ENCODE measurements at regions not wholly inside any gene's neighbourhood (a gene's known extent, or its start where the extent isn't known, plus 50 kb on each side); places are given as distances from the start of the nearest gene placed in this dataset.
"Not testable (repeated sequence)": the region's sequence is repeated elsewhere in the genome, so short reads cannot be mapped to it uniquely, and the experiment has no call there.

DNA sequence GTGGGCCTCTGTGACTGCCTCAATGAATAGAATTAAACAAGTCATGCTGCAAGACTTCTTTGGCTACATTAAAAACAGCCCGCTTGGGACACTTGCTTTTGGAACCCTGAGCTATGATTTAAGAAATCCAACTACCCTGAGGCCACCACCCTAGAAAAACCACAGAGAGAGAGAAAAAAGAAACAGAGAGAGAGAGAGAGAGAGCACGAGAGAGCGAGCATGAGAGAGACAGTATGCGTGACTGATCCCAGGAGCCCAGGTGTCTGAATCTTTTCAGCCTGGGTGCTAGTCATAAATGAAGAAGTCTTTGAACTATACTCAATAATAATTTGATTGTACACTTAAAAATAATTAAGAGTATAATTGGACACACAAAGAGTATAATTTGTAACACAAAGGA lies 123.1 kb upstream of the FREM1 start:
- intact Hi-C loops (cut with micrococcal nuclease), result no loop called here

DNA sequence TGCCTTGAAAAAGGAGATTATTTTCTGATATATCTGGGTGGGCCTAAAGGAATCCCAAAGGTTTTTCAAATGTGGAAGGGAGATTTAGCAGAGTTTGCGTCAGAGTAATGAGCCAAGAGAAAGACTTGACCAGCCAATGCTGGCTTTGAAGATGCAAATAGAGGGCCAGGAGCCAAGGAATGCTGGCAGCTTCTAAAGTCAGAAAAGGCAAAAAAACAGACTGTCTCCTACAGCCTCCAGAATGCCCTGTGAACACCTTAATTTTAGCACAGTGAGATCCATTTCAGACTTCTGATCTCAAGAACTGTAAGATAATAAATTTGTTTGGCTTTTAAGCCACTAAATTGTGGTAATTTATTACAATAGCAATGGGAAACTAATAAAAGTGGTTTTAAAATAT lies 122.6 kb upstream of the FREM1 start:
- intact Hi-C loops (cut with micrococcal nuclease), result no loop called here

- intact Hi-C loops (cut with micrococcal nuclease), result no loop called here
Measured at GRCh38 chr9:15021146-15021545, 110.9 kb upstream of the FREM1 start.

GRCh38 chr9:15018096-15018637 lies 107.9 kb upstream of the FREM1 start:
- intact Hi-C loops (cut with micrococcal nuclease), result loop anchor here (5.0 kb wide), 1 partner anchor 126 kb away; no protein-coding TSS in a partner anchor

- intact Hi-C loops (cut with micrococcal nuclease), result no loop called here
Measured at GRCh38 chr9:15010581-15010980, 100.4 kb upstream of the FREM1 start.

DNA sequence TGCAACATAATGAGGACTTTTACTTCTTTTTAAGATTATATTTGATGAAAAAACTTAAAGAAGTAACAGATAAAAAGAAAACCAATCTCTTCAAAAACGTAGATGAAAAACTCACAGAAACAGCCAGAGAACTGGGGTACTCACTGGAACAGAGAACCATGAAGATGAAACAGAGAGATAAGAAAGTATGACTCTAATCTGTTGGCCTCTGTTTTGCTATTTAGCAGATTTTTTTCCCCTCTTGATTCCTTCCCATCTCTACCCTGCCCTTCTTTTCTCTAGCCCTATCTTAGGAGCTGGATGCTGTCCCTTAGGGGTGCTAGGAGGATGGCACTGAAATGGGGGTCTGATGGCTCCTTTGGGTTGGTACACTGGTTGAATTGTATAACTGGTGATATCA lies 97.5 kb upstream of the FREM1 start:
- intact Hi-C loops (cut with micrococcal nuclease), result no loop called here

DNA sequence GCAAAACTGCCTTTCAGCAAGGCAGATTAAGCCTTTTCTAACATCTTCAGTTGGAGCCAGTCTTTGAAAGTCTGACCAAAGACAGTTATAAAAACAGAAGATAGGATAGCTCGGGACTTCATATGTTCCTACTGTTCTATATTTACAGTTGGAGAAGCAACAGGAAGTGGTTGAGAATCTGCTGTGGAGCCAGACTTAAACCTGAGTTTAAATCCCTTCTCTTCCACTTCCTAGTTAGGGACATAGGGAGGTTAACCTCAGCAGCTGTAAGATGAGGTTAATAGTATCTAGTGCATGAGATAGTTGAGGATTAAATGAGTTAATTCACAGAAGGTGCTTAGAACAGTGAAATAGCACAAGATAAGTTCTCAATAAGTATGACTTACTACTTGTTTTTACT lies 84.5 kb upstream of the FREM1 start:
- intact Hi-C loops (cut with micrococcal nuclease), result loop anchor here (2.0 to 10.0 kb wide), 8 partner anchors 143 to 670 kb away; partner anchors contain the start of genes CCDC171, PSIP1 and SNAPC3

- intact Hi-C loops (cut with micrococcal nuclease), result loop anchor here (2.0 to 10.0 kb wide), 9 partner anchors 143 to 669 kb away; partner anchors contain the start of genes CCDC171, PSIP1, SNAPC3 and ZDHHC21
Measured at GRCh38 chr9:14993901-14994554, 83.8 kb upstream of the FREM1 start.

GRCh38 chr9:14993061-14993800 lies 83.0 kb upstream of the FREM1 start:
- intact Hi-C loops (cut with micrococcal nuclease), result loop anchor here (2.0 to 10.0 kb wide), 7 partner anchors 144 to 668 kb away; partner anchors contain the start of genes PSIP1, SNAPC3 and ZDHHC21

DNA sequence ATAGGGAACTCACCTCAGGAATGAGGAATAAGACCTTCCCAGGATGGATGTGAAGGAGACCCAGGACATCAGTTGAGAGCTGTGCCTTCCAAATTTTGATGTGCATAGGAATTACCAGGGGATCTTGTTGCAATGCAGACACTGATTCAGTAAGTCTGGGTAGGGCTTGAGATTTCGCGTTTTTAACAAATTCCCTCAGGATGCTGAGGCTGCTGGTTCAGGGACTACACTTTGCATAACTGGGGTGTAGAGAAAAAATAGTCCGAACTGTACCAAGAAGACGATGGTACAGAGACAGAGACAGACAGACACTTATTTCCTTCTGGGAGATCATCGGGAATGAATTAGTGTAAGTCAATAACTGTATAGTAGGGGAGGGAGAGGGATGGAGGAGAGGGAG lies 82.3 kb upstream of the FREM1 start:
- intact Hi-C loops (cut with micrococcal nuclease), result loop anchor here (1.0 to 10.0 kb wide), 8 partner anchors 33 to 668 kb away; partner anchors contain the start of genes PSIP1, SNAPC3 and ZDHHC21

GRCh38 chr9:14992081-14992480 lies 81.9 kb upstream of the FREM1 start:
- intact Hi-C loops (cut with micrococcal nuclease), result loop anchor here (1.0 to 10.0 kb wide), 8 partner anchors 33 to 667 kb away; partner anchors contain the start of genes PSIP1, SNAPC3 and ZDHHC21

- intact Hi-C loops (cut with micrococcal nuclease), result loop anchor here (5.0 to 10.0 kb wide), 6 partner anchors 147 to 666 kb away; partner anchors contain the start of genes PSIP1 and SNAPC3
Measured at GRCh38 chr9:14990647-14991046, 80.4 kb upstream of the FREM1 start.

DNA sequence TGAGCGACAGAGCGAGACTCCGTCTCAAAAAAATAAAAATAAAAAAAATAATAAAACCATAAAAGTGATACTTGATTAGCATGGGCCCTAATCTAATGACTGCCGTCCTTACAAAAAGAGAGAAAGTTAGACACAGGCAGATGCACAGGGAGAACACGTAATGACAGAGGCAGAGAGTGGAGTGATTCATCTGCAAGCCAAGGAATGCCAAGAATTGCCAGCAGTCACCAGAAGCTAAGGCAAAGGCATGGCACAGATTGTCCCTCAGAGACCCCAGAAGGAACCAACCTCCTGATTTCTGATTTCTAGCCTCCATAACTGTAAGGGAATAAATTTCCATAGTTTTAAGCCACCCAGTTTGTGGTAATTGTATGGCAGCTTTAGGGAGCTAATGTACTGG lies 79.6 kb upstream of the FREM1 start:
- intact Hi-C loops (cut with micrococcal nuclease), result loop anchor here (5.0 to 10.0 kb wide), 6 partner anchors 147 to 665 kb away; partner anchors contain the start of genes PSIP1 and SNAPC3

DNA sequence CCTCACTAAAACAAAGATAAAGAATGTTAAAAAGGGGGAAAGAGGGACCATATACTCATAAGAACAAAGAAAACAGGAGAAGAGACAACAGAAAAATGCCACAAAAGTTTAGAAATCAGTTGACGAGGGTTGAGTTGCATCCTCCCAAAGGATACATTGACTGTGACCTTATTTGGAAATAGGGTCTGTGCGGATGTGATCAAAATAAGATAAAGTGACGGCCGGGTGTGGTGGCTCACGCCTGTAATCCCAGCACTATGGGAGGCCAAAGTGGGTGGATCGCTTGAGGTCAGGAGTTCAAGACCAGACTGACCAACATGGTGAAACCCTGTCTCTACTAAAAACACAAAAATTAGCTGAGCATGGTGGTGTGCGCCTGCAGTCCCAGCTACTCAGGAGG lies 79.1 kb upstream of the FREM1 start:
- intact Hi-C loops (cut with micrococcal nuclease), result not testable (repeated sequence)

GRCh38 chr9:14987858-14988257 lies 77.6 kb upstream of the FREM1 start:
- intact Hi-C loops (cut with micrococcal nuclease), result no loop called here

DNA sequence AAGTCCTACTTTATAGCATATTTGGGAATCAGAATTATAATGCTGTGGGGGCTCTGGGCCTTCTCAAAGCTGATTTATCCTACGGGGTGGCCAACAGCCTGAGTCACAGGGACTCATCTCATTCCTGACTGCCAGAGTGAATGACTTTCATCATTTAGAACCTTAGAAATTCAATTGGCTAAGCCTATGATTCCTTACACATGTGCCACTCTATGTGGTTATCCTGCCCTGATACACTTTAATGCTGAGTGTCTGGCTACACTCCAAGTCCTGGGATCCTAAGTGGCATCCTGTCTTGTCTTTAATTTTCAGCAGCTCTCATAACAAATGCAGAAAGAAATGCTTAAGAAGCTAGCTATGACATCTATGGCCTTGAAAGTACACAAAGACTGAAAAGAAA lies 75.2 kb upstream of the FREM1 start:
- intact Hi-C loops (cut with micrococcal nuclease), result no loop called here

DNA sequence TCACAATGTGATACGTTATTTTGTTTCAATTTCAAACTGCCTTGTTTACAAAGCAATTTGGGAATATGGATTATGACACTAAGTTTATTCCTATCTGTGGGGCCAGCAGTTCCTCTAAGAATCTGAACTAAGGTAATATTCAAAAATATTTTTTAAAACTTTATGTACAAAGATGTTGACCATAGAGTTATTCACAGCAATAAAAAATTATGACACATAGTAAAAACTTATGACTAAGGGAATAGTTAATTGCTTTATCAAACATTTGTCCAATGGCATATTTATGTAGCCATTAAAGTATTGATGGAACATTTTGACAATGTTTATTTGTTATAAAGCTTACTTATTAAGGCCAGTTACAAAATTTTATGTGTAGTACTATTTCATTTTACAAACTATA lies 73.4 kb upstream of the FREM1 start:
- intact Hi-C loops (cut with micrococcal nuclease), result no loop called here

GRCh38 chr9:14981291-14981950 lies 71.2 kb upstream of the FREM1 start:
- intact Hi-C loops (cut with micrococcal nuclease), result no loop called here

DNA sequence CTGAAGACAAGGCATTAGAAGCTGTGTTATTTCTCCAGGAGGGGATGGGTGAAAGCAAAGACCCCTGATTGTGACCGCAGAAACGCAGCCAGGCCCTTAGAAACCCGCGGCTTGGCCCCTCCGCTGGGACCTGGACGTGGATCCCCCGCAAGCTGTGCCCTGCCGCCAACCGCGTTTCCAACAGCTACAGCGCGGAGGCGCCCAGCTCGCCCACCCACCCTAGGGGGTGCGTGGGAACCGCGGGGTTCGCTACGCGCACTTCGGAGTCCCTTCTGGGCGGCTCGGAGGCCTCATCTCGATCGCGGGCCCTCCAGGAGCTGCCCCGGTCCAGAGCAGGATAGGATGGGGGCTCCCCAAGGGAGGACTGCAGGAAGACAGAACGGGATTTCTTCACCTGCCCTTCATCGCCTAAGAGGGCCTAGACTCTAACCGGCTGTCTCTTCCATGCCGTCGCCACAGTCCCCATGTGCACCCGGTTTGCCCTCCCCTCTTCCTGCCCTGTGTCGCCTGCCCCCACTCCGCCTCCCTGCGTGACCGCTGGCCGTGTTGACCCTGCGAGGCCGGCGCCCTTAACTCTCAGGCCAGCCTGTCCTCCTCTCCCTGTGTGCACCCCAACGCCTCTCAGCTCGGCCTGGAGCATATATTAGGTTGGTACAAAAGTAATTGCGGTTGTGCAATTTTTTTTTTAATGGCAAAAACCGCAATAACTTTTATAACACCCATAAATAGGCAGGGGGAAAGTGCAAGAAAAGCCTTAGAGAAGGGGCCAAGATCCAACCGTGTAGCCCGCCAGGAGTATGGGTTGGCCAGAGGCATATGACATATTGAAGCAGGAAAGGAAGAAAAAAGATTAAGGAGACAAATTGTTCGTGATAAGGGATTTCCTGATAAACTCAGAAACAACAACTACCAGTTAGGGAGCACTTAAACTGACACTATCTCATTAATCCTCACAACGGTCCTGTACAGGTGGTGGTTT lies 68.1 kb upstream of the FREM1 start:
- intact Hi-C loops (cut with micrococcal nuclease), result no loop called here

Measured in T-helper 1 cell treated with Interleukin-12 subunit alpha and Interleukin-12 subunit beta and Interleukin-4 antibody, amounts not matched to agents 30 ng/mL and 1 ng/mL, for 36 hours (primary cell).